NCI-H524 (cell line): ENCODE measurements at regions not wholly inside any gene's neighbourhood (a gene's known extent, or its start where the extent isn't known, plus 50 kb on each side); places are given as distances from the start of the nearest gene placed in this dataset.

Source experiments
- DNase-seq, 2 experiments: peaks; one replicate each; lab custom pipeline; 2025; lab: John Stamatoyannopoulos, UW

DNA sequence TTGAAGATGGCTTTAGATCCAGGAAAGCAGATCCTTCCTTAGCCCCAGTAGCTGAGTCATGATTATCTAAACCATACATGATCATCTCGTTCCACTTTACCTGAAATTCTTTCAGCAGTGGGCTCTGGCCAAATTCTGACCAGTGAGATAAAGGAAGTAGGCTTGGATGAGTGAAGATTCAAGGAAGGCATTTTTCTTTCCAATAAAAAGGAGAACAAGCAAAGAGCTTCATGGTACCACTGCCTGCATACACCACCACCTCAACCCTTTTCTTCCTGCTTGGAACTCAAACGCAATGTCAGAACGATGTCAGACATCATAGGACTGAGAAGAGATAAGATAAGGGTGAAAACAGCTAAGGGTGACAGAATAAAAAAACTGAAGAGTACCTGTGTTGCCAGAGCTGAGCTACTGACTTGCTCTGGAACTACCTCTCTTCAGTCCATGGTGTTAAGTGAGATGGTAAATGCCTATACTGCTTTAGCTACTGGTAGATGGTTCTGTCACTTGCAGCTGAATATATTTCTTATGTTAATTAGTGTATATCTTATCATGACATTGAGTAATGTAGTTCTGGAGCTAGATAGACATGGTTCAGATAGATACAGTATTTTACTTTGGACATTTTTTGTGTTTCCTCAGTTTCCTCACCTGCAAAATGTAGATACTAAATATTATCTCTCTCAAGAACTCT, 58.7 kb upstream of the ACVR1 start:
- no peak for DNase-seq

GRCh38 chr2:157933160-157933920, 57.2 kb upstream of the ACVR1 start:
- DNase-seq = no peak

DNA sequence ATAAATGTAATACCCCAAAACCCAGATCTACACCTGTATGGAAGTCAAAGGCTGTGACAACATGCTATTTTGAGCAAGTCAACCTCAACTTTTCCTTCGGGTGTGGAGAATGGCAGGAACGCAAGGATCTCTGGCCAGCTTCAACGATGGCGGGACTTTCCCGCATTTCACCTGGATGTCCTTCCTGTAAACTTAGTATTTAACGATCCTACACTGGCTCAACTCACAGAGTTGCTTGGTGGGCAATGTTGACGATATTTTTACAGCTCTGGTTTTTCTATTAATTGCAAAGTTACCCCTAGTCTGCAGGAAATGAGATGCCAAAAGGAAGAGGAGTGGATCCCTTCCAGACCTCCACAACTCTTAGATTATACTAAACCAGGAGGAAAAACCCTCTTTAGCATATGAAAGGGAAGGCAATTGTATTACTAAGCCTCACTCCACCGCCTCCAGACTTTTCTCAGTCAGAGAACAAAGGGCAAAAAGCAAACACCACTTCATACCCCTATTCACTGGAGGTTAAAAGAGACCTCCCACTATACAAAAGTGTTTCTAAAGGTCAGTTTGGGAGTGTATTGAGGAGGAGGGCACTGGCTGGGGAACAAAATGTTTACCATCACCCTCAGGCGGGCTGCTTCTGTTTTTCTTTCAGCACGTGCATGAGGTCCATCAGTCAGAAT, 56.5 kb upstream of the ACVR1 start:
- DNase-seq = no peak

- DNase-seq = no peak
Measured at GRCh38 chr2:157931542-157931941, 55.4 kb upstream of the ACVR1 start.

DNA sequence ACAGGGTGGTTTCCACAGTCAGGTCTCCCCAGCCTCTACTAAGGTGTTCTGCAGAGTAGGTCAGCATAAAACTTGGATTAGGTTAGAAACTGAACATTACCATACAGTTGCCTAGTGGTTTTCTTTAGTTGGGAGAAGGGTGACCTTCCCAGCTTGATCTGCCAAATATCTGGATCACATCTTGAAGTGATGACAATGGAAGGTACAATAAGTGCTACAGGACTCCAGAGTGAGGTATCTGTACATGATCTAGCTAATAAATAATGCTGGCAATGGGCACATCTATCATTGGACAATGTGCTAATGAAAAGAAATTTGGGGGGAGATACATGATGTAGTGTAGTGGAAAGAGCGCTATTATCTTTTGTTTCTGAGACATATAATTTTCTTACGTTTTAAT, 54.6 kb upstream of the ACVR1 start:
- no peak for DNase-seq

GRCh38 chr2:157929871-157930667, 53.9 kb upstream of the ACVR1 start:
- no peak for DNase-seq

GRCh38 chr2:157928372-157928771, 52.2 kb upstream of the ACVR1 start:
- no peak for DNase-seq

GRCh38 chr2:157927155-157927554, 51.0 kb upstream of the ACVR1 start:
- no peak for DNase-seq
